ENCODE measurements at regions not wholly inside any gene's neighbourhood (a gene's known extent, or its start where the extent isn't known, plus 50 kb on each side); places are given as distances from the start of the nearest gene placed in this dataset.

DNA sequence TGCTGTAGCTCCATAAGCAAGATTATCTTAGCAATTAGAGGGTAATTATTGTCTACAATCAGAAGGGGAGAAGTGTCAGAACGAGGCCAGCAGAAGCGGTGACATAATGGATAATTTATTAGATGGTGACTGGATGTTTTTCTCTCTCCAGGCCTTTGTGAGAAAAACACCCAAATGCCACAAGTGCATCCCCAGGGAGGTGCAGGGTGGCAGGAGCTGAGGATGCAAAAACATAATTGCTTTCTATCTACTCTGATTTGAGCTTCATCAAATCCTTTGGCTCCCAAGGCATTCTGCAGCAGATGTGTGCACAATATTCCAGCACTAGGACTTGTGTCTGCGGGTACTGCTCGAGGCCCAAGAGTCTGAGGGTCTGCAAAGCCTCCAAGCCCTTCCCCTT lies 220.1 kb upstream of the SERP2 start:
- DNase-seq (ENCODE audit: low spot score), result no peak

DNA sequence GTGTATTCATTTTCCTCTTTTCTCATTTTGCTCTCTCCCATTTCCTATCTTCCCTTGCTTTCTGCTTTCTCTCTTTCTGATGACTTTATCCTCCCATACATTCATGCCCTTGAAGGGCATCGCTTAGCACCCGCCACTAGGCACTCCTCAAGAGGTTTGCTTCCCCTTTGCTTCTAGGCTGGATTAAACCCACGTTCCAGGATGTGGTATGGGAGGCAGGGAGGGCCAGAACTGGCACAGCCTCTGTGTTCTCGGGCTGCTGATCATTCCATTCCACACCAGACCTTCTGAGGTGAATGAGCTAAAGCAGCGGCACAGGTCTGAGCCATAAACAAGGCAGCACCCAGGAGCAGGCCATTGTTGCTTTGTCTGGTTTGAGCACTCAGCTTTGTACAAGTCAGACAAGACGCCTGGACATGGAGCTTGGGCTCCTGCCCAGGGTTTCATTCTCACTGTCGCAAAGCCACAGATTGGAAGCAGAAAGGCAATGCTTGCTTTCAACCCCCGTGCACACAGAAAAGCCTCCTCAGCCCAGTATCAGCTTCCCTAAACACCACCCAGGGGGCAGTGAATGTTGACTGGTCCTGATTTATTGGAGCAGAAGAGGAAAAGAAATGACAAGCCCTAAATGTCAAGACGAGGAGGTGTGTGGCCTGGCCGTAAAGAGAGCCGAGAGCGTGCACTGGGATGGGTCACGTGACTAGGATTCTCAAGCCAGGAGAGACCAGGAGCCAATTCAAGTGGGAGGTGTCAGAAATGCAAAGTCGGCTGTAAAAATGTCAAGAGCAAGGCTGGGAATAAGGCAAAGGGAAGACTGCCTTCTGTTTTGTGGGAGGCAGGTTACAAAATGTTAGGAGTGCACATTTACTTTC lies 218.0 kb upstream of the SERP2 start:
- no peak for DNase-seq (ENCODE audit: low spot score)

DNA sequence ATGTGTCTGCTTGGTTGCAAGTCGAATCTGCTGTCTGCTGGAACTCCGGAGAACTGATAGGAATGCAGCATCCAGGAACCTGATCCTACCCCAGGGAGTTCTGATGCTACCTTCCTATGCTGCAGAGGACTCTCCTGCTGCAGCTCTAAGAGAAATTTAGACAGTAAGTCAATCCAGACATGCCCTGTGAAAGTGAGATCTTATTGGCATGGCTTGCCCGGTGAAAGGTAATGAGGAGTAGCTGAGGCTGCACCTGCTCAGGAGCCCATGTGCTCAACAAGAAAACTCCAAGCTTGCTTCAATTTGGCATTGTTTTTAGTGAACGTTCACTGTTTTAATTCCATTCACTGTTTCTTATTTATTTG lies 217.3 kb upstream of the SERP2 start:
- no peak for DNase-seq (ENCODE audit: low spot score)

DNA sequence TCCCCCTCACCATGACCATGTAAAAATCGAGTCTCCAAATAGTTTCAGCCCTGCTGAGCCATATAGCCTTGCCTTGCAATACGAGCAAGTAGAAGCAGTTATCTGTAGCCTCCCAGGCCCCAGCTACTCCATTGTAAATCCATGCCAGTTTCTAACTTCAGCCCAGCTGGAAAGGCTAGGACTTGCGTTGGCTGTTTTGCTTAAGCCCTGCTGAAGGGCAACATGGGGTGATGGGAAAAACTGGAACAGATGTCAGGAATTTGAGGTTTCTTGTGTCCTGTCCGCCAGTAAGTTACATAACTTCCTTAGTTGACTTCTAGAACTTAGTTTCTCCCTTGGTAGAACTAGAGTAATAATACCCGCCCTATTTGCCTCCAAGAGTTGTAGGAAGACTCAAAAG lies 216.0 kb upstream of the SERP2 start:
- no peak for DNase-seq (ENCODE audit: low spot score)

DNA sequence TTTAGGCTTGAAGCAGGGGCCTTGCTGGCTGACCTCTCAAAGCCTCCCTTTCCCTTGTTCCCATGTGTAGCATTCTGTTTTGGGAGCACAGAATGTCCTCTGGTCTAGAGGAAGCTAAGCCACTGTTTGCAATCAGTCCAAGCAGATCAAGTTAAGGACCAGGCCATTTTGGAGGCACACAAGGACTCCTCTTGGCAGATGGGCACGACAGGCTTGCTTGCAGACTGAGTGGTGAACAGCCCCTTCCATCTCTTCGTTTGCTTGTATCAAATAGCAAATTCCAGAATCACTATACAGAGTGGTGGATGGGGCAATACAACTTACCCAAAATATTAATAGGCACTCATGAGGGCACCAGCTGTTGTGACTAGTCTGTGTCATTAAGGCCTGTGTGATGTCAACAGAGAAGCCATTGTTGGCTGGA lies 215.5 kb upstream of the SERP2 start:
- no peak for DNase-seq (ENCODE audit: low spot score)

DNA sequence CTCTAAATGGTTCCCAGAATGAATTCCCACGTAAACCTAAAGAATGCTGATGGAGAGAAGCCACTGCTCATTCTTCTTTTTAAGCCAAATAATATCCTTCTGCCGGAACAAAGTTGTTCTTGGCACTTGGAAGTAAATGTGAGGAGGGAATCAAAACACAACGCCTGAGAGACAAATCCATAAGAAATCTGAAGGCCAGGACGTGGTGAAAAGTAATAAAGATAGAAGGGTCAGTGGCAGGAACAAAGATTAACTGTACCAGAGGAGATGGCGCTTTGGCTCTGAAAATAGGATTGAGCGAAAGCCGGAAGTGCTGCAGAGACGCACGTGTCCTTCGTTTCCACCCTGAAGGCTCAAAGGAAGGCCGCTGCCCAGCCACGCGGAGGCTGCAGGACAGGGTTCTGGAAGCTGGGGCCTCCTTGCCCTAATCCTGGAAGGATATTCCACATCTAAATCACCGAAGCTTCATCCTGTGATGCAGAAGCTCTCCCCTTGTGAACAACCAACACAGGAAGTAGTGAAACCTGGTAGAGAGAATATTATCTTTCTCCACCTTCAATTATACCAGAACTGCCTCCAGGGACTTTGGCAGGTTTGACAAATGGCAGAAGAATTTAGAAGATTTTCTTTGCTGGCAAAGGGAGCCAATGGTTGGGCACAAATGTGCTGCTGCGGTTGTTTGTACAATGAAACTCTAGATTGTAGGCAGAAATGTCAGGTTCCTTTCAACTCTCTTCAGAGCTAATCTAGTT lies 214.6 kb upstream of the SERP2 start:
- no peak for DNase-seq (ENCODE audit: low spot score)

DNA sequence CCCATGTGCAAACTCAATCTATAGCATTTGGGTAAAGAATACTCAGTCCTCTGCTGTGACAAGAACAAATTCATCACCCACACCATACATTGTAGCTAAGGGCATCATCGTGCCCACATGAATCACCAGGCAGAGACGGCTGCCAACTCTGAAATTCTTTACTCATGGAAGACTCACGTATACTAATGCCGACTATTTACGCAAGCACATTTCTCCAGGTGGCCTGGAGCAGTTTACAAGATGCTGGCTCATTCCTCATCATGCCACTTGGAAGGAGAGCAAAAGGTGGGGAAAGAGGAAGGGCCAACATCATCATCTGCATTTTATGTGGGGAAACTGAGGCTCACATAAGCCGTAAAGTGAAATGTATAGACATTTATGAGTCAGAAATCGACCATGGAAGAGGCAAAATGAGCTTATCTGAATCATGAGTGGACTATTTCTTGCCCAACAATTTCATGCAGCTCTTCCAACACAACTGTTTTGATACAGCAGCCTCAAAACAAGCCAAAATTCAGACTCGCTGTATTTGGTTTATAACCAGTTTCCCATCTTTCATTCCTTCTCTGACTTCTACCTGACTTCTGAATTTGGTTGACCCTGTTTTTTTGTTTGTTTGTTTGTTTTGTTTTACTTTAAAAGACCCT lies 213.9 kb upstream of the SERP2 start:
- no peak for DNase-seq (ENCODE audit: low spot score)

DNA sequence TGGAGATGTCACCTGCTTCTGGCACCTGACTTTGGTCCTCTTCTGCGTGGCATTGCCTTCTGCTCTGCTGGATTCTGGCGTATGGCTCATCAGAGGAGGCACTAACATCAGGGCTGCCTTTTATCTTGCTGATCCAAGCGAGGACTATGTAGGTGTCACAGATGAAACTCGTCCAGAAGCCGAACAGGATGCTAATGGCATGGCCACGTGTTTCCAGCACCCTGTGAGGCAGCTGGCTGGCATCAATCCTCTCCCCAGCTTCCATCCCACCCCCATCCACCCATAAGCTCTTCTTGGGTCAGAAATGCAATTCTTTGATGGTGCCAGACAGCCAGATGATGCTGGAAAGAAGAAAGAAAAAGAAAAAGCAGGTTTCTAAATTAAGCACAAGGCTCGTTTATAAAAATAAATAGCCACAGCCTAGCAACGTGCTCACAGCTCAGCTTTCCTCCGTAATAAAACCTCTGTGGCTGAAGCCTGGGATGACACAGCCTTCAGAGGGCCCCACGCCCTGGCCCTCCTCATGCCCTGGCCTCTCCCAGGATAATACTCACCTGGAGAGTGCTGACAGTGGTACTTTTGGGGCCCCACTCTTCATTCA lies 212.9 kb upstream of the SERP2 start:
- DNase-seq (ENCODE audit: low spot score), result no peak

DNA sequence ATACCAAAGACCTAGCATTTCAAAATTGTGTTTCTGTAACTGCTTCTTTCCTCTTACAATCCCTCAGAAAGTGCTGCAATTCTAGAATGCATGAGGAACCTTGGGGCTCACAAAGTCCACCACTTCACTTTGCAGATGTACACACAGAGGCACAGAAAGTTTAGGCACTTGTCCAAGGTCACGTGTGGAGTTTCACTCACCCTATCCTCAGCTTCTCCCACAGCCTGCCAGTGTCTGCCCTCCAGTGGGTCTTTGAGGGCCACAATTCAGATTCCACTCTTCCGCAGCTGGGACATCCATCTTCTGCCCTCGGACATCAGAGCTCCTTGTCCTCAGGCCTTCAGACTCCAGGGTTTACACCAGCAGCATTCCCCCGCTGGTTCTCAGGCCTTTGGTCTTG lies 210.5 kb upstream of the SERP2 start:
- no peak for DNase-seq (ENCODE audit: low spot score)

DNA sequence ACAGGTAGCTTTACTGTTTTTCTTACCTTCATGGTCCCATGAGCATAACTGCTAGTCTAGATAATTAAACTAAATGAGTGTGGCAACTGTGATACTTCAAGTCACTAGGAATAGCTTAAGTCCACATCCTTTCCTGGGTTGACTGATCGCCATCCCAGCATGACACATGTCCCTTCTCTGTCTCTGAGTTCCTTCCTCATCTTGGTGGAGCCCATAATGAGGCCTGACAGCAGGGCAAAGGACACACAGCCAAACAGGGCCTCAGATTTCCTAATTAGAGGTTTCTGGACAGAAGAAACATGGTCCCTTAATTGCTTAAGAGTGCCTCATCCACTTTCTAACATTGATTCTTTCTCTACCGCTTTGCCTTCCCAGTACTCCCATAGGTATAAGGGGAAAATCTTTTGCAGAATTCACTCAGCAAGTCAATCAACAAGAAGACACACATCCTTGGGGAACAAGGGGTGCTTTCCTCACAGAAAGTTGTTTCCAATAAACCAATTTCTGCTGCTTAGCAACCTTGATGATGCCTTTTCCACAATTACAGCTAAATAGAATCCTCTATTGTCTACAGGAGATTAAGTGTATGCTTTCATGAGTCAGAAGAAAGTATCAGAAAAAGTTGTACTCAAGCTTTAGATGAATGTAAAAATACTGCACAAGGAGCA lies 208.3 kb upstream of the SERP2 start:
- DNase-seq (ENCODE audit: low spot score), result no peak

DNA sequence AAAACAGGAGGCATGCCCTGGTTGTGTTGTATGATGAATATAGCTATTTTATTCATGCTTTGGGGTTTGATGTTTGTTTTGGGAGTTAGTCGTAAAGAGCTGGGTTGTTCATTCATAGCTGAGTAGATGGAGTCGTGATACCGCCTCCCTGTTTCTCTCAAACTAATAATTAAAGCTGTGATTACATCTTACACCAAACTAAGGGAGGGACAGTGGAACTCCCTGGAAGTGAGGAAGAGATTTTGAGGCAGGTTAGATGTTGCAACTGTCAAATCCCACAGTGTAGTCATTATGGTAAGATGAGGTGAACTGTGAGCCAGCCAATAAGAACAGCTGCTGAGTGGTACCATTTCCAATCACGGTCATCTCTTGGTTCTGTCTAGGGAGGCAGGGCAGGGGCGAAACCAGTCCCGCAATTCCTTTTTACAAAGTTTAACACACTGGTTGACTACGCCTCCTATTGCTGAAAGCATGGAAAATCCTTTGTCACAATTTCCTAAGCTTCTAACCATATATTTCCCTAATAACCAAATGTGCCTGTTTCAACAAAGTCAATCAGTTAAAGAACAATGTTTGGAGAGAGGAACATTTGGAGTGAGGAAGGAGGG lies 207.6 kb upstream of the SERP2 start:
- DNase-seq (ENCODE audit: low spot score), result no peak

DNA sequence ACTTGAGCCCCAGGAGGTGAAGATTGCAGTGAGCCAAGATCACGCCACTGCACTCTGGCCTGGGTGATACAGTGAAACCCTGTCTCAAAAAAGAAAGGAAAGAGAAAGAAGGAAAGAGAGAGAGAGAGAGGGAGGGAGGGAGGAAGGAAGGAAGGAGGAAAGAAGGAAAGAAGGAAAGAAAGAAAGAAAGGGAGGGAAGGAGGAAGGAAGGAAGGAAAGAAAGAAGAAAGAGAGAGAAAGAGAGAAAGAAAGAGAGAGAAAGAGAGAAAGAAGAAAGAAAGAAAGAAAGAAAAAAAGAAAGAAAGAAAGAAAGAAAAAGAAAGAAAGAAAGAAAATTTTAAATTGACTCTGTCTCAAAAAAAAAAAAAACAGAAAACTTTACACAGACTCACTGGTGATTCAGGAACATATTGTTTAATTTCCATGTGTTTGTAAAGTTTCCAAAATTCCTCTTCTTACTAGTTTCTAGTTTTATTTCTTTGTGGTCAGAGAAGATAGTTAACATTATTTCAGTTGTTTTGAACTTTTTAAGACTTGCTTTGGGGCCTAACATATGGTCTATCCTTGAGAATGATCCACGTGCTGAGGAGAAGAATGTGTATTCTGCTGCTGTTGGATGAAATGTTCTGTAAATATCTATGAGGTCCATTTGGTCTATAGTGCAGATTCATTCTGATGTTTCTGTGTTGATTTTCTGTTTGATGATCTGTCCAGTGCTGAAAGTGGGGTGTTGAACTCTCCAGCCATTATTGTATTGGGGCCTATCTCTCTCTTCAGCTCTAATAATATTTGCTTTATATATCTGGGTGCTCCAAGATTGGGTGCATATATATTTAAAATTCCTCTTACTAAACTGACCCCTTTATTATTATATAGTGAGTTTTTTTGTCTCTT lies 204.4 kb upstream of the SERP2 start:
- no peak for DNase-seq (ENCODE audit: low spot score)

DNA sequence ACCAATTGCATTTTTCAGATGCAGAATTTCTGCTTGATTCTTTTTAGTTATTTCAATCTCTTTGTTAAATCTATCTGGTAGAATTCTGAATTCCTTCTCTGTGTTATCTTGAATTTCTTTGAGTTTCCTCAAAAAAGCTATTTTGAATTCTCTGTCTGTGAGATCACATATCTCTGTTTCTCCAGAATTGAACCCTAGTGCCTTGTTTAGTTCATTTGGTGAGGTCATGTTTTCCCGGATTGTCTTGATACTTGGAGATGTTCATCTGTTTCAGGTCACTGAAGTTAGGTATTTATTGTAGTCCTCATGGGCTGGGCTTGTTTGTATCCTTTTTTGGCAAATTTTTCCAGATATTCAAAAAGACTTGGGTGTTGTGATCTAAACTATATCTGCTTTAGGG lies 202.9 kb upstream of the SERP2 start:
- DNase-seq (ENCODE audit: low spot score), result no peak

DNA sequence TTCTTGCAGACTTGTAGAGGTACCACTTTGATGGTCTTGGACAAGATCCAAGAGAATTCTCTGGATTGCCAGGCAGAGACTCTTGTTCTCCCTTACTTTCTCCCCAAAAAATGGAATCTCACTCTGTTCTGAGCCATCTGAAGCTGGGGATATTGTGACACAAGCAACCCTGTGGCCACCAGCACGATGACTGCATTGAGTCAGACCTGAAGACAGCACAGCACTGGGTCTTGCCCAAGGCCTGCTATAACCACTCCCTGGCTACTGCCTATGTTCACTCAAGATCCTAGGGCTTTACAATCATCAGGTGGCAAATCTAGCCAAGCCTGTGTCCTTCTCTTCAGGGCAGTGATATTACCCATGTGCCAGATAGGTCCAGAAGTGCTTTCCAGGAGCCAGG lies 202.5 kb upstream of the SERP2 start:
- DNase-seq (ENCODE audit: low spot score), result no peak

DNA sequence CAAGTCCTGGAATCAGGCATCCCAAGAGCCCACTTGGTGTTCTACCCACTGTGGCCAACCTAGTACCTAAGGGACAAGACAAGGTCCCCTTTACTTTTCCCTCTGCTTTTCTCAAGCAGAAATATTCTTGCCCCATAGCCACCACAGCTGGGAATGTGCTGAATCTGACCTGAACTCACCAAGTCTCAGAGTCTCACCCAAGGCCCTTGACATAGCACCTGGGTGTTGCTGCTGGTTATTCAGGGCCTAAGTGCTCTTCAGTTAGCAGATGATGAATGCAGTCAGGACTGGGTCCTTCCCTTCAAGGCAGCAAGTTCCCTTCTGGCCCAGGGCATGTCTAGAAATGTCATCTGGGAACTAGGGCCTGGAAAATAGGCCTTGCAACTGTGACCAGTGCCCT lies 201.8 kb upstream of the SERP2 start:
- no peak for DNase-seq (ENCODE audit: low spot score)

DNA sequence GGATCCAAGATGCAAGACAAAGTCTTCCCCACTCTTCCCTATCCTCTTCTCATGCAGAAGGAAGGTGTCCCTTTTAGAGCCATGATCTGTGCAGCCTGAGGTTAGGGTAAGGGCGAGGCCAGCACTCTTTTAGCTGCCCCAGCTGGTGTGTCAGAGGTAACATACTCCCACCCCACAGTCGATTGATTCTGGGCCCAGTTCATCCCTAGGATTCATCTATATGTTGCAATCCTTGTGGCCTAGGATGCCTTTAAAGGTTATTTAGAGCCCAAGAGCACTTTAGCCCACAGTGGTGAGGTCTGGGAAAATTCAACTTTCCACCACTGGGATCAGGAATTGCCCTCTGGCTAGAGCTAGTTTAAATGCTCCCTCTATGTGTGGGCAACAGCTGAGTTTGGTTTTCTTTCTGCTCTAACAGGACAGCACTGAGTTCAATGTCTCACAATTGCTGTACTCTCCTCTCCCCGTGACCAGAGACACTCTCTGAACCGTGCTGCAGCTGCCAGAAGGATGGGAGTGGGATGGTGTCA lies 201.3 kb upstream of the SERP2 start:
- no peak for DNase-seq (ENCODE audit: low spot score)

DNA sequence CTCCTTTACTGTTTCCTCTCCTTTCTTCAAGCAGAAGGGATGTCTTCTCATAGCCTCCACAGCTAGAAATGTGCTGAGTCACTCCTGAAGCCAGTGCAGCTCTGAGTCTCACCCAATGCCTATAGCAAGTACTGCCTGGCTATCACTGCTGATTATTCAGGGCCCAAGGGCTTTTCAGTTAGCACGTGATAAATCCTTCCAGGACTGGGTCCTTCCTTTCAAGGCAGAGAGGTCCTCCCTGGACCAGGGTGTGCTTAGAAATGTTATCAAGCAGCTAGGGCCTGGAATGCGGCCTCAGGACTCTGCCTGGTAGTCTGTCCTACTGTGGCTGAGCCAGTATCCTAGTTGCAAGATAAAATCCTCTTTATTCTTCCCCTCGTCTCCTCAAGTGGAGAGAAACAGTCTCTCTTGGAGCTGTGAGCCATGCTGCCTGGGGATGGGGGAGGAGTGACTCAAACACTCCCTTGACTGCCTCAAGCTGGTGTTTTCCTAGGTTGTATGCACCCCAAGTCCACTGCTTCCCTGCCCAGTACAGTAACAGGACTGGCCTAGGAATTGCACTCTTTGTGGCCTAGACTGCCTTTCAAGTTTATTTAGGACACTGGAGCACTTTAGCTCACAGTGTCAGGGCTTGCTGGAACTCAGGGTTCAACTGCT lies 198.7 kb upstream of the SERP2 start:
- DNase-seq (ENCODE audit: low spot score), result no peak

DNA sequence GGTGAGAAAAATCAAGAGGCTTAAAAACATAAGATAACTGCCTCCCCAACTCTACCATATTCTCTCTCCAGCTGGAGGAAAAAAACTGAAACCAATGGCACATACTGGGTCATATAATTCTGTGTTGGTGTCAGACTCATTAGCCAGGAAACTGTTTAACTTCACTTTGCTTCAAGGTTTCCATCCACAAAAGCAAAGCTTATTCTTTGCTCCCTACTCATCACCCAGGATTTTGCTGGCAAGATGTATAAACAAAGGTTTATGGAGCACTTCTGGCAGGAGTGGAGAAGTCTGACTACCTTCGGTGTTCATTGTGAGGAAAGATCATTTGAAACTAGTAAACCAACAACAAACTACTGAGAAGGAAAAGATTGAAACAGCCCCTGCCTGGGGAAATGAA lies 197.5 kb upstream of the SERP2 start:
- DNase-seq (ENCODE audit: low spot score), result no peak

DNA sequence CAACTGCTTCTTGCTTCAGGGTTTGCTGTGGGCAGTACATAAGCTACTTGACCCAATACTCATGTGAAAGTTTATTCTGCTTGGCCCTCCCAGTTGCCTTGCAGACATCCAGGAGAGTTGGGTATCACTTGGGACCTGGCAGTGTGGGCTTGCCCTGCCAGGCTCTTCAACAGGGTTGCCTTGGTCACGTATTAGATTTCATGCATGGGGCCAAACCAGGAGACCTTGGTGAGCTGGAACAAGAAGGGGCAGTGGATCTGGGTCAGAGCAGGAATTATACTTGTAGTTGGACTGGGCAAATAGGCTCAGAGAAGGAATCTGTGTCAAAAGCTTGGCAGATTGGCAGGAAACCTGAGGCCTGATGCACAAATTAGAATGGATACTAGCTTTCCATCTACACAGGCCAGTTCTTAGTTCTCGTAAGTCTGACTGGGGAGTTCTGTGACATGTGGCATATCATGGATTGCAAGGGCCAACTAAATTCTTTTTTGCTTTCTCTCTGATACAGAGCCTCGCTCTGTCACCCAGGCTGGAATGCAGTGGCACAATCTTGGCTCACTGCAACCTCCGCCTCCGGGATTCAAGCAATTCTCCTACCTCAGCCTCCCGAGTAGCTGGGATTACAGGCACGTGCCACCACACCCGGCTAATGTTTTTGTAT lies 192.6 kb upstream of the SERP2 start:
- no peak for DNase-seq (ENCODE audit: low spot score)
